Activated CD4-positive, alpha-beta T cell treated with anti-CD3 and anti-CD28 coated beads, Interleukin-2, amount 50 U/mL, for 1 hour (primary cell): ENCODE measurements at regions not wholly inside any gene's neighbourhood (a gene's known extent, or its start where the extent isn't known, plus 50 kb on each side); places are given as distances from the start of the nearest gene placed in this dataset.
"Not testable (repeated sequence)": the region's sequence is repeated elsewhere in the genome, so short reads cannot be mapped to it uniquely, and the experiment has no call there.

Source experiments
- DNase-seq: peaks from one replicate; pipeline ENCODE4 v3.0.0-alpha.2; 2020

- DNase-seq, result no peak
These were observed 177.2 kb upstream of the NETO1 start for GRCh38 chr18:73045037-73045436.

GRCh38 chr18:73043611-73044010 is 175.8 kb upstream of the NETO1 start:
- DNase-seq, result no peak

- no peak for DNase-seq
These were observed 175.4 kb upstream of the NETO1 start for GRCh38 chr18:73043211-73043610.

GRCh38 chr18:73040247-73040646 is 172.5 kb upstream of the NETO1 start:
- no peak for DNase-seq

- no peak for DNase-seq
These were observed 170.5 kb upstream of the NETO1 start for GRCh38 chr18:73038336-73038735.

GRCh38 chr18:73023975-73024374 is 156.2 kb upstream of the NETO1 start:
- no peak for DNase-seq

- DNase-seq, result no peak
These were observed 141.9 kb upstream of the NETO1 start for GRCh38 chr18:73009691-73010090.

GRCh38 chr18:73007915-73008308 is 140.1 kb upstream of the NETO1 start:
- DNase-seq, result no peak

- no peak for DNase-seq
These were observed 139.6 kb upstream of the NETO1 start for GRCh38 chr18:73007195-73007914.

GRCh38 chr18:73006331-73006730 is 138.5 kb upstream of the NETO1 start:
- DNase-seq, result no peak

- DNase-seq, result no peak
These were observed 136.5 kb upstream of the NETO1 start for GRCh38 chr18:73004260-73004659.

- no peak for DNase-seq
These were observed 132.3 kb upstream of the NETO1 start for GRCh38 chr18:72999971-73000607.

GRCh38 chr18:72995558-72995957 is 127.8 kb upstream of the NETO1 start:
- DNase-seq, result no peak

- no peak for DNase-seq
These were observed 125.5 kb upstream of the NETO1 start for GRCh38 chr18:72993250-72993649.

GRCh38 chr18:72991379-72991778 is 123.6 kb upstream of the NETO1 start:
- DNase-seq, result no peak

GRCh38 chr18:72987570-72987969 is 119.8 kb upstream of the NETO1 start:
- not testable (repeated sequence) for DNase-seq

- no peak for DNase-seq
These were observed 118.3 kb upstream of the NETO1 start for GRCh38 chr18:72986103-72986502.

GRCh38 chr18:72985686-72986085 is 117.9 kb upstream of the NETO1 start:
- no peak for DNase-seq

- DNase-seq, result no peak
These were observed 116.5 kb upstream of the NETO1 start for GRCh38 chr18:72984290-72984689.

GRCh38 chr18:72973841-72974240 is 106.1 kb upstream of the NETO1 start:
- DNase-seq, result no peak

GRCh38 chr18:72965616-72966015 is 97.8 kb upstream of the NETO1 start:
- no peak for DNase-seq

GRCh38 chr18:72958195-72958594 is 90.4 kb upstream of the NETO1 start:
- DNase-seq, result not testable (repeated sequence)

- no peak for DNase-seq
These were observed 80.7 kb upstream of the NETO1 start for GRCh38 chr18:72948439-72948838.

- DNase-seq, result no peak
These were observed 75.0 kb upstream of the NETO1 start for GRCh38 chr18:72942766-72943165.

GRCh38 chr18:72940986-72941385 is 73.2 kb upstream of the NETO1 start:
- no peak for DNase-seq
